HCT116 (cell line): ENCODE measurements at regions not wholly inside any gene's neighbourhood (a gene's known extent, or its start where the extent isn't known, plus 50 kb on each side); places are given as distances from the start of the nearest gene placed in this dataset.
"Not testable (repeated sequence)": the region's sequence is repeated elsewhere in the genome, so short reads cannot be mapped to it uniquely, and the experiment has no call there.

Experiments used
- ATAC-seq: fragments of 200-7000 bp; cut with Tn5 transposase; 2 replicates; pipeline ENCODE4 v1.9.1; 2020; ENCODE audit warnings: mild to moderate bottlenecking, moderate library complexity
- BruUV-seq: library from RNA; stranded (reverse); fragments of 400-500 nt; replicated peaks from 2 replicates; lab custom pipeline; 2021; lab: Mats Ljungman, UMichigan
- CTCF ChIA-PET: fragments of 300-600 bp; sonication (Branson Sonifier 250); formaldehyde crosslinking; loops from one replicate; lab custom pipeline; 2021; ENCODE audit warnings: antibody characterized with exemption; lab: Charles Lee
- POLR2A ChIA-PET: fragments of 300-600, 350-600 bp; sonication (Branson Sonifier 250); formaldehyde crosslinking; loops from one replicate; lab custom pipeline; 2021; ENCODE audit warnings: antibody characterized with exemption; lab: Charles Lee
- RAD21 ChIA-PET, 2 experiments: fragments of 300-600 bp; sonication (Branson Sonifier 250); formaldehyde crosslinking; loops; one replicate each; lab custom pipeline; 2023; ENCODE audit warnings: low total read pairs in 2 of 2; ENCODE audit not compliant: uncharacterized antibody in 2 of 2, unreplicated experiment in 2 of 2, low non-redundant PET in 1 of 2; lab: Charles Lee
- DNase-seq: peaks from one replicate; pipeline ENCODE4 v3.0.0-alpha.2; 2010; ENCODE audit warnings: low read depth, low spot score
- H2AFZ ChIP-seq: fragments of 200-600 bp; shearing (Covaris generic), sonication (generic); 2 replicates; pipeline ENCODE4 v1.6.1; 2017; ENCODE audit warnings: low read depth, mixed run types, mixed read lengths, antibody characterized with exemption, low read length; ENCODE audit not compliant: poor library complexity, severe bottlenecking
- H3K27ac ChIP-seq: 2 replicates; pipeline ENCODE4 v1.5.1; 2012; ENCODE audit warnings: low read depth, low read length
- H3K27me3 ChIP-seq: fragments of 200-600 bp; sonication (generic); 2 replicates; pipeline ENCODE4 v1.6.1; 2016; ENCODE audit warnings: mixed run types, low read length, mixed read lengths; ENCODE audit not compliant: insufficient read depth
- H3K36me3 ChIP-seq, 2 experiments: fragments of 200-500 bp in 1 of 2; fragments of 200-600 bp in 1 of 2; sonication (Bioruptor generic) in 1 of 2; sonication (generic) in 1 of 2; 2 replicates each; pipeline versions ENCODE4 v1.5.1 to v1.6.1; 2014 to 2016; ENCODE audit warnings: low read length in 2 of 2, inconsistent platforms in 1 of 2, mixed read lengths in 1 of 2, mixed run types in 1 of 2; ENCODE audit not compliant: insufficient read depth in 2 of 2, control insufficient read depth in 1 of 2
- H3K4me1 ChIP-seq, 2 experiments: fragments of 200-600 bp in 1 of 2; sonication (generic) in 1 of 2; 2 replicates each; pipeline versions ENCODE4 v1.5.1 to v1.6.1; 2012 to 2017; ENCODE audit warnings: low read length in 2 of 2, inconsistent platforms in 1 of 2, mild to moderate bottlenecking in 1 of 2, mixed read lengths in 1 of 2, mixed run types in 1 of 2, moderate library complexity in 1 of 2; ENCODE audit not compliant: insufficient read depth in 2 of 2, control insufficient read depth in 1 of 2
- H3K4me2 ChIP-seq: fragments of 200-600 bp; sonication (generic); 2 replicates; pipeline ENCODE4 v1.6.1; 2017; ENCODE audit warnings: mixed run types, low read length, mixed read lengths
- H3K4me3 ChIP-seq, 2 experiments: fragments of 200-600 bp in 1 of 2; sonication (generic) in 1 of 2; replicated peaks in 1 of 2; 2 replicates each; pipeline ENCODE4 v1.5.1; 2011 to 2016; ENCODE audit warnings: low read length in 2 of 2, control low read depth in 1 of 2, low read depth in 1 of 2, mild to moderate bottlenecking in 1 of 2, mixed read lengths in 1 of 2, mixed run types in 1 of 2
- H3K79me2 ChIP-seq: fragments of 200-600 bp; sonication (generic); 2 replicates; pipeline ENCODE4 v1.6.1; 2017; ENCODE audit warnings: mild to moderate bottlenecking, mixed run types, low read length, moderate library complexity, mixed read lengths; ENCODE audit not compliant: insufficient read depth
- H3K9ac ChIP-seq: fragments of 200-600 bp; sonication (generic); 2 replicates; pipeline ENCODE4 v1.6.1; 2016; ENCODE audit warnings: low read length, mixed read lengths
- H3K9me2 ChIP-seq: fragments of 200-600 bp; sonication (generic), shearing (Covaris generic); 2 replicates; pipeline ENCODE4 v1.6.1; 2017; ENCODE audit warnings: mixed run types, mild to moderate bottlenecking, moderate library complexity; ENCODE audit not compliant: insufficient read depth
- H3K9me3 ChIP-seq, 2 experiments: fragments of 200-500 bp in 1 of 2; fragments of 200-600 bp in 1 of 2; sonication (Bioruptor generic) in 1 of 2; sonication (generic) in 1 of 2; 2 replicates each; pipeline ENCODE4 v1.6.1; 2014 to 2017; ENCODE audit warnings: low read length in 2 of 2, mixed read lengths in 2 of 2, inconsistent platforms in 1 of 2, low read depth in 1 of 2, mild to moderate bottlenecking in 1 of 2, mixed run types in 1 of 2, moderate library complexity in 1 of 2; ENCODE audit not compliant: control insufficient read depth in 1 of 2, insufficient read depth in 1 of 2
- H4K20me1 ChIP-seq: fragments of 200-600 bp; sonication (generic), shearing (Covaris generic); 2 replicates; pipeline ENCODE4 v1.6.1; 2017; ENCODE audit warnings: mixed run types, mild to moderate bottlenecking, moderate library complexity; ENCODE audit not compliant: insufficient read depth
- intact Hi-C: fragments of 100-400 bp; cut with micrococcal nuclease; formaldehyde crosslinking; loops from 2 replicates; pipeline ENCODE4 v1.10.0; 2022

- BruUV-seq, DNase-seq, CTCF ChIA-PET, H3K36me3 ChIP-seq, H2AFZ ChIP-seq, H3K9me3 ChIP-seq, H3K27ac ChIP-seq, H3K27me3 ChIP-seq, H3K4me2 ChIP-seq, intact Hi-C loops, H3K4me3 ChIP-seq, RAD21 ChIA-PET, POLR2A ChIA-PET, ATAC-seq, H3K9me2 ChIP-seq, H4K20me1 ChIP-seq, H3K9ac ChIP-seq, H3K79me2 ChIP-seq: not testable (repeated sequence)
- H3K4me1 ChIP-seq, result peaks cover 6 to 12% of the 10 kb centered on the region in 2 experiments; a peak in 2 of 4 replicates
Measured at GRCh38 chr2:131686164-131686893, 158.6 kb downstream of the CCDC74A start.

- POLR2A ChIA-PET, result not testable (repeated sequence)
Measured at GRCh38 chr2:131686894-131687238, 159.2 kb downstream of the CCDC74A start.

GRCh38 chr2:131689066-131689465, 161.4 kb downstream of the CCDC74A start:
- H2AFZ ChIP-seq, CTCF ChIA-PET, DNase-seq, H3K79me2 ChIP-seq, intact Hi-C loops, ATAC-seq, H3K9ac ChIP-seq, H3K4me1 ChIP-seq, H3K36me3 ChIP-seq, RAD21 ChIA-PET, POLR2A ChIA-PET, H3K27ac ChIP-seq, BruUV-seq, H3K4me2 ChIP-seq, H3K4me3 ChIP-seq, H3K27me3 ChIP-seq, H3K9me3 ChIP-seq, H3K9me2 ChIP-seq, H4K20me1 ChIP-seq: not testable (repeated sequence)

More at GRCh38 chr2:131686894-131687238, 159.2 kb downstream of the CCDC74A start:
- H3K27me3 ChIP-seq, H4K20me1 ChIP-seq, H3K79me2 ChIP-seq, H3K27ac ChIP-seq, H3K9ac ChIP-seq, H2AFZ ChIP-seq, H3K4me3 ChIP-seq, RAD21 ChIA-PET, ATAC-seq, DNase-seq, BruUV-seq, H3K9me3 ChIP-seq, H3K4me1 ChIP-seq, H3K36me3 ChIP-seq, CTCF ChIA-PET, H3K9me2 ChIP-seq, H3K4me2 ChIP-seq, intact Hi-C loops: not testable (repeated sequence)

- POLR2A ChIA-PET, H2AFZ ChIP-seq, H3K27me3 ChIP-seq, H3K79me2 ChIP-seq, H3K4me3 ChIP-seq, H3K9me2 ChIP-seq, H3K9ac ChIP-seq, ATAC-seq, BruUV-seq, RAD21 ChIA-PET, CTCF ChIA-PET, H3K27ac ChIP-seq, H3K36me3 ChIP-seq, H3K4me1 ChIP-seq, H3K9me3 ChIP-seq, H4K20me1 ChIP-seq, DNase-seq, intact Hi-C loops, H3K4me2 ChIP-seq: not testable (repeated sequence)
Measured at GRCh38 chr2:131711268-131711667, 183.6 kb downstream of the CCDC74A start.
